ENCODE measurements at regions not wholly inside any gene's neighbourhood (a gene's known extent, or its start where the extent isn't known, plus 50 kb on each side); places are given as distances from the start of the nearest gene placed in this dataset.
"Not testable (repeated sequence)": the region's sequence is repeated elsewhere in the genome, so short reads cannot be mapped to it uniquely, and the experiment has no call there.

- 67 to 72% methylated on average over 6 of the region's 6 CpGs for WGBS, 2 donors
- Histone ChIP-seq H3K9me3 (no peaks in the 10 kb centered on the region), H3K4me1 (no peaks in the 10 kb centered on the region), H3K36me3 (no peaks in the 10 kb centered on the region), H3K4me3 (no peak overlapping the region), H3K27me3 (no peaks in the 10 kb centered on the region), H3K27ac (no peak overlapping the region)
- FAIRE-seq (no peak), DNase-seq (no peak), ATAC-seq (no peak)
- no peak for TF ChIP-seq CTCF (IDR thresholded peaks at IDR 0.05)
- intact Hi-C loops (cut with DNase I) = no loop called here
Measured at GRCh38 chr9:80771555-80772347, 917.6 kb downstream of the TLE1 start.

GRCh38 chr9:80763536-80763935 lies 925.8 kb downstream of the TLE1 start:
- FAIRE-seq (no peak), ATAC-seq (no peak), DNase-seq (no peak)
- intact Hi-C loops (cut with DNase I) = no loop called here
- no peak overlapping the region for H3K27ac ChIP-seq
- TF ChIP-seq CTCF (IDR thresholded peaks at IDR 0.05) = no peak
- H3K9me3 ChIP-seq = no peaks in the 10 kb centered on the region
- WGBS, 2 donors = 44 to 61% methylated on average over 4 of the region's 4 CpGs
- no peak overlapping the region for H3K4me3 ChIP-seq
- H3K36me3 ChIP-seq = no peaks in the 10 kb centered on the region
- H3K4me1 ChIP-seq = no peaks in the 10 kb centered on the region
- no peaks in the 10 kb centered on the region for H3K27me3 ChIP-seq

GRCh38 chr9:80755586-80755985 lies 933.8 kb downstream of the TLE1 start:
- intact Hi-C loops (cut with DNase I) = no loop called here
- no peaks in the 10 kb centered on the region for H3K4me1 ChIP-seq
- no peaks in the 10 kb centered on the region for H3K36me3 ChIP-seq
- WGBS, 2 donors = 25 to 26% methylated on average over 2 of the region's 2 CpGs
- DNase-seq (no peak), ATAC-seq (no peak), FAIRE-seq (no peak)
- H3K4me3 ChIP-seq = no peak overlapping the region
- H3K27ac ChIP-seq = no peak overlapping the region
- H3K27me3 ChIP-seq = no peaks in the 10 kb centered on the region
- no peaks in the 10 kb centered on the region for H3K9me3 ChIP-seq
- no peak for TF ChIP-seq CTCF (IDR thresholded peaks at IDR 0.05)

- H3K27me3 ChIP-seq; DNase-seq; ATAC-seq; H3K4me3 ChIP-seq; H3K27ac ChIP-seq; H3K4me1 ChIP-seq; H3K9me3 ChIP-seq; intact Hi-C loops (cut with DNase I); FAIRE-seq; H3K36me3 ChIP-seq: not testable (repeated sequence)
- WGBS, 2 donors = 69 to 76% methylated on average over 14 to 17 of the region's 17 CpGs
Measured at GRCh38 chr9:80747056-80747455, 942.3 kb downstream of the TLE1 start.

GRCh38 chr9:80732506-80732905 lies 956.8 kb downstream of the TLE1 start:
- FAIRE-seq = no peak
- H3K4me1 ChIP-seq = no peaks in the 10 kb centered on the region
- DNase-seq = no peak
- ATAC-seq = no peak
- TF ChIP-seq CTCF (IDR thresholded peaks at IDR 0.05) = no peak
- no peak overlapping the region for H3K27ac ChIP-seq
- intact Hi-C loops (cut with DNase I) = no loop called here
- H3K9me3 ChIP-seq = no peaks in the 10 kb centered on the region
- H3K27me3 ChIP-seq = no peaks in the 10 kb centered on the region
- no peak overlapping the region for H3K4me3 ChIP-seq
- no peaks in the 10 kb centered on the region for H3K36me3 ChIP-seq
- WGBS, 2 donors = 29 to 35% methylated on average over 2 of the region's 2 CpGs

Data from pancreas (tissue), 10 donors.